ENCODE measurements at regions not wholly inside any gene's neighbourhood (a gene's known extent, or its start where the extent isn't known, plus 50 kb on each side); places are given as distances from the start of the nearest gene placed in this dataset.

- H3K4me3 ChIP-seq (ENCODE audit: low read depth, low read length): no peak overlapping the region
- in situ Hi-C loops (cut with HindIII; ENCODE audit: low sequenced_read_pairs): no loop called here
- DNase-seq (ENCODE audit: low read depth): no peak
- TF ChIP-seq, protein P1, sequence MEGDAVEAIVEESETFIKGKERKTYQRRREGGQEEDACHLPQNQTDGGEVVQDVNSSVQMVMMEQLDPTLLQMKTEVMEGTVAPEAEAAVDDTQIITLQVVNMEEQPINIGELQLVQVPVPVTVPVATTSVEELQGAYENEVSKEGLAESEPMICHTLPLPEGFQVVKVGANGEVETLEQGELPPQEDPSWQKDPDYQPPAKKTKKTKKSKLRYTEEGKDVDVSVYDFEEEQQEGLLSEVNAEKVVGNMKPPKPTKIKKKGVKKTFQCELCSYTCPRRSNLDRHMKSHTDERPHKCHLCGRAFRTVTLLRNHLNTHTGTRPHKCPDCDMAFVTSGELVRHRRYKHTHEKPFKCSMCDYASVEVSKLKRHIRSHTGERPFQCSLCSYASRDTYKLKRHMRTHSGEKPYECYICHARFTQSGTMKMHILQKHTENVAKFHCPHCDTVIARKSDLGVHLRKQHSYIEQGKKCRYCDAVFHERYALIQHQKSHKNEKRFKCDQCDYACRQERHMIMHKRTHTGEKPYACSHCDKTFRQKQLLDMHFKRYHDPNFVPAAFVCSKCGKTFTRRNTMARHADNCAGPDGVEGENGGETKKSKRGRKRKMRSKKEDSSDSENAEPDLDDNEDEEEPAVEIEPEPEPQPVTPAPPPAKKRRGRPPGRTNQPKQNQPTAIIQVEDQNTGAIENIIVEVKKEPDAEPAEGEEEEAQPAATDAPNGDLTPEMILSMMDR (IDR thresholded peaks at IDR 0.05; ENCODE audit: low read depth, low read length, missing control alignments): no peak
Measured at GRCh38 chr6:112899541-112899940, 552.4 kb downstream of the RFPL4B start.

DNA sequence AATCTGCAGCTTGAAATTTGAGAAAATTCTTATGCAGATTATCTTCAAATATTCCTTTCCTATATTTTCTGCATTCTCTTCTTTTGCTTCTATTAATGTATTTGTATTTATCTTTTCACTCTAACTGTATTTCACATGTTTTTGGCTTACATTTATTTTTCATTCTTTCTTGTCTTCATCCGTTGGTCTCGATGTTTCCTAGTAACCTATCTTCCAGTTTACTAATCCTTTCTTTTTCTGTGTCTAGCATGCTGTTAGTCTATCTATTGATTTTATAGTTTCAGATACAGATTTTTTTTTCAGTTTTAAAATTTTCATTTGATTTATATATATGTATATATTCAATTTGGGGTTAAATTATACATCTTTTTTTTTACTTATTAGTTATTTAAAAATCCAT is 556.2 kb downstream of the RFPL4B start:
- no peak overlapping the region for H3K4me3 ChIP-seq (ENCODE audit: low read depth, low read length)
- TF ChIP-seq, protein P1 (IDR thresholded peaks at IDR 0.05; ENCODE audit: low read depth, low read length, missing control alignments): no peak
- in situ Hi-C loops (cut with HindIII; ENCODE audit: low sequenced_read_pairs): no loop called here

GRCh38 chr6:112906726-112907125 is 559.6 kb downstream of the RFPL4B start:
- TF ChIP-seq, protein P1 (IDR thresholded peaks at IDR 0.05; ENCODE audit: low read depth, low read length, missing control alignments): no peak
- H3K4me3 ChIP-seq (ENCODE audit: low read depth, low read length): no peak overlapping the region
- in situ Hi-C loops (cut with HindIII; ENCODE audit: low sequenced_read_pairs): no loop called here
- DNase-seq (ENCODE audit: low read depth): peak; percentile 98

More for the DNA sequence above, 556.2 kb downstream of the RFPL4B start:
- no peak for DNase-seq (ENCODE audit: low read depth)

- in situ Hi-C loops (cut with HindIII; ENCODE audit: low sequenced_read_pairs): no loop called here
- TF ChIP-seq, protein P1 (IDR thresholded peaks at IDR 0.05; ENCODE audit: low read depth, low read length, missing control alignments): no peak
- DNase-seq (ENCODE audit: low read depth): peak; percentile 55
- no peak overlapping the region for H3K4me3 ChIP-seq (ENCODE audit: low read depth, low read length)
Measured at GRCh38 chr6:112909781-112910180, 562.7 kb downstream of the RFPL4B start.

GRCh38 chr6:112910256-112910655 is 563.1 kb downstream of the RFPL4B start:
- peak; percentile 47 for DNase-seq (ENCODE audit: low read depth)
- no peak overlapping the region for H3K4me3 ChIP-seq (ENCODE audit: low read depth, low read length)
- in situ Hi-C loops (cut with HindIII; ENCODE audit: low sequenced_read_pairs): no loop called here
- TF ChIP-seq, protein P1 (IDR thresholded peaks at IDR 0.05; ENCODE audit: low read depth, low read length, missing control alignments): no peak

DNA sequence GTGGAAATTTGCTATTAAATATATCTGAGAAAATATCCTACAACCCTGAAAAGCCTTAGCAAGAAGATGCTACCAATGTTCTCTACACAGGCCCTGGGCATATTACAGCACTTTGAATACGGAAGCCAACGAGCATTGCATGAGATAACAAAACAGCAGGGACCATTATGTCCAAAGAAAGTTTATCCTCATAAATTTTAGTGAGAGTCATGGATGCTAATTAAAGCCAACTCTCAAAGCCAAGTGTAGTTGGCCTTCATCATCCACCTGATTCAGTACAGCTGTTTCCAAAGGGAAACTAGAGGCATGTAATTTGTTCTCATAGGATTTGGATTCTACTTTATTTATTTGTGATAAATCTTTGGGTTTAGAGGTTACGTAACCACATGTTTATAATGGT is 564.8 kb downstream of the RFPL4B start:
- in situ Hi-C loops (cut with HindIII; ENCODE audit: low sequenced_read_pairs): no loop called here
- H3K4me3 ChIP-seq (ENCODE audit: low read depth, low read length): no peak overlapping the region
- DNase-seq (ENCODE audit: low read depth): no peak
- TF ChIP-seq, protein P1 (IDR thresholded peaks at IDR 0.05; ENCODE audit: low read depth, low read length, missing control alignments): no peak

Measured in astrocyte of the cerebellum (primary cell).